GM23338 (cell line): ENCODE measurements at regions not wholly inside any gene's neighbourhood (a gene's known extent, or its start where the extent isn't known, plus 50 kb on each side); places are given as distances from the start of the nearest gene placed in this dataset.

Experiments
- ATAC-seq: fragments of 200-7000 bp; cut with Tn5 transposase; 3 replicates; pipeline ENCODE4 v1.9.1; 2020
- DNase-seq: peaks from one replicate; pipeline ENCODE4 v3.0.0-alpha.2; 2015; ENCODE audit warnings: low spot score
- H2AFZ ChIP-seq: fragments of 200-600 bp; sonication (generic); 2 replicates; pipeline ENCODE4 v1.8.0; 2016; ENCODE audit warnings: antibody characterized with exemption, mild to moderate bottlenecking, moderate library complexity
- H3F3A ChIP-seq: fragments of 200-600 bp; sonication (generic); replicated peaks from 2 replicates; pipeline ENCODE4 v1.8.0; 2017; ENCODE audit warnings: antibody characterized with exemption, mixed run types, low read depth
- H3K27ac ChIP-seq: fragments of 200-600 bp; sonication (generic); 2 replicates; pipeline ENCODE4 v1.6.1; 2016; ENCODE audit warnings: low read depth
- H3K27me3 ChIP-seq: fragments of 200-600 bp; sonication (generic); 2 replicates; pipeline ENCODE4 v1.8.0; 2016; ENCODE audit warnings: mild to moderate bottlenecking, mixed run types, moderate library complexity; ENCODE audit not compliant: insufficient read depth
- H3K36me3 ChIP-seq: fragments of 200-600 bp; sonication (generic); 2 replicates; pipeline ENCODE4 v1.8.0; 2016; ENCODE audit warnings: mild to moderate bottlenecking; ENCODE audit not compliant: insufficient read depth
- H3K4me1 ChIP-seq: fragments of 200-600 bp; sonication (generic); 2 replicates; pipeline ENCODE4 v1.8.0; 2016; ENCODE audit warnings: mild to moderate bottlenecking, moderate library complexity; ENCODE audit not compliant: insufficient read depth
- H3K4me2 ChIP-seq: fragments of 200-600 bp; sonication (generic); 2 replicates; pipeline ENCODE4 v1.7.1; 2017; ENCODE audit warnings: mixed run types
- H3K4me3 ChIP-seq: fragments of 200-600 bp; sonication (generic); 2 replicates; pipeline ENCODE4 v1.6.1; 2016; ENCODE audit warnings: mixed run types
- H3K79me2 ChIP-seq: fragments of 200-600 bp; sonication (generic); replicated peaks from 2 replicates; pipeline ENCODE4 v1.8.0; 2017; ENCODE audit warnings: mild to moderate bottlenecking; ENCODE audit not compliant: insufficient read depth
- H3K9me2 ChIP-seq: fragments of 200-600 bp; sonication (generic); 2 replicates; pipeline ENCODE4 v1.8.0; 2017; ENCODE audit not compliant: insufficient read depth
- H4K20me1 ChIP-seq: fragments of 200-600 bp; sonication (generic); replicated peaks from 2 replicates; pipeline ENCODE4 v1.8.0; 2017; ENCODE audit warnings: mild to moderate bottlenecking; ENCODE audit not compliant: insufficient read depth
- H3K27ac Mint-ChIP-seq: 2 replicates; pipeline ENCODE4 v1.8.0; 2020; ENCODE audit warnings: inconsistent platforms, mild to moderate bottlenecking, moderate library complexity, mixed read lengths
- H3K27me3 Mint-ChIP-seq: 3 replicates; pipeline ENCODE4 v1.8.0; 2022; ENCODE audit warnings: low read depth, mild to moderate bottlenecking, moderate library complexity, mixed read lengths, inconsistent platforms; ENCODE audit not compliant: insufficient read depth, poor library complexity
- H3K36me3 Mint-ChIP-seq: 3 replicates; pipeline ENCODE4 v1.8.0; 2021; ENCODE audit warnings: low read depth, mild to moderate bottlenecking, inconsistent platforms, moderate library complexity, mixed read lengths
- H3K4me1 Mint-ChIP-seq: 3 replicates; pipeline ENCODE4 v1.8.0; 2020; ENCODE audit warnings: mild to moderate bottlenecking, inconsistent platforms, mixed read lengths
- H3K4me3 Mint-ChIP-seq: 3 replicates; pipeline ENCODE4 v1.8.0; 2021; ENCODE audit warnings: moderate library complexity, mild to moderate bottlenecking, inconsistent platforms, mixed read lengths
- H3K9me3 Mint-ChIP-seq: 3 replicates; pipeline ENCODE4 v1.8.0; 2020; ENCODE audit warnings: moderate library complexity, mild to moderate bottlenecking, inconsistent platforms, mixed read lengths
- CREB1 ChIP-seq: fragments of 250-450 bp; sonication (Bioruptor Pico); IDR thresholded peaks from 2 replicates; pipeline ENCODE4 v1.5.0; 2020; ENCODE audit warnings: low read depth, mild to moderate bottlenecking, moderate library complexity
- CTCF ChIP-seq, 2 experiments: fragments of 200-600 bp in 1 of 2; sonication (generic) in 1 of 2; conservative IDR thresholded peaks; 2 replicates each; pipeline versions ENCODE4 v1.5.1 to v1.6.1; 2016 to 2017; ENCODE audit warnings: antibody characterized with exemption in 2 of 2, low read depth in 2 of 2, mild to moderate bottlenecking in 2 of 2, moderate library complexity in 1 of 2
- ETS1 ChIP-seq: IDR thresholded peaks from 2 replicates; pipeline ENCODE4 v1.6.1; 2016; ENCODE audit warnings: antibody characterized with exemption
- EZH2 ChIP-seq: fragments of 200-600 bp; sonication (generic); IDR thresholded peaks from one replicate; pipeline ENCODE4 v1.8.0; 2017; ENCODE audit warnings: antibody characterized with exemption, mild to moderate bottlenecking, low read depth; ENCODE audit not compliant: unreplicated experiment
- EZH2phosphoT487 ChIP-seq: fragments of 200-600 bp; sonication (generic); IDR thresholded peaks from one replicate; pipeline ENCODE4 v1.8.1; 2018; ENCODE audit warnings: antibody characterized with exemption; ENCODE audit not compliant: unreplicated experiment
- JUNB ChIP-seq: IDR thresholded peaks from one replicate; pipeline ENCODE4 v1.6.1; 2016; ENCODE audit warnings: antibody characterized with exemption; ENCODE audit not compliant: unreplicated experiment
- NANOG ChIP-seq: IDR thresholded peaks from 2 replicates; pipeline ENCODE4 v1.6.1; 2016; ENCODE audit warnings: antibody characterized with exemption, borderline replicate concordance
- POLR2AphosphoS5 ChIP-seq: IDR thresholded peaks from 2 replicates; pipeline ENCODE4 v1.6.1; 2016; ENCODE audit warnings: antibody characterized with exemption, low read depth
- STAT1 ChIP-seq: IDR thresholded peaks from one replicate; pipeline ENCODE4 v1.6.1; 2016; ENCODE audit warnings: antibody characterized with exemption; ENCODE audit not compliant: unreplicated experiment
- ZNF114 ChIP-seq: fragments of 250-450 bp; sonication (Bioruptor Pico); IDR thresholded peaks from 2 replicates; pipeline ENCODE4 v1.5.0; 2020; ENCODE audit warnings: mild to moderate bottlenecking, moderate library complexity
- ZNF331 ChIP-seq: fragments of 250-450 bp; sonication (Bioruptor Pico); IDR thresholded peaks from 2 replicates; pipeline ENCODE4 v1.5.0; 2020; ENCODE audit warnings: low read depth, mild to moderate bottlenecking, moderate library complexity
- TF ChIP-seq, protein P1 (sequence below): fragments of 250-450 bp; sonication (Bioruptor Pico); IDR thresholded peaks from 2 replicates; pipeline ENCODE4 v1.5.0; 2020; ENCODE audit warnings: mild to moderate bottlenecking, moderate library complexity
- TF ChIP-seq, protein P2 (sequence below): IDR thresholded peaks from one replicate; pipeline ENCODE4 v1.6.1; 2018; ENCODE audit warnings: antibody characterized with exemption; ENCODE audit not compliant: unreplicated experiment

DNA sequence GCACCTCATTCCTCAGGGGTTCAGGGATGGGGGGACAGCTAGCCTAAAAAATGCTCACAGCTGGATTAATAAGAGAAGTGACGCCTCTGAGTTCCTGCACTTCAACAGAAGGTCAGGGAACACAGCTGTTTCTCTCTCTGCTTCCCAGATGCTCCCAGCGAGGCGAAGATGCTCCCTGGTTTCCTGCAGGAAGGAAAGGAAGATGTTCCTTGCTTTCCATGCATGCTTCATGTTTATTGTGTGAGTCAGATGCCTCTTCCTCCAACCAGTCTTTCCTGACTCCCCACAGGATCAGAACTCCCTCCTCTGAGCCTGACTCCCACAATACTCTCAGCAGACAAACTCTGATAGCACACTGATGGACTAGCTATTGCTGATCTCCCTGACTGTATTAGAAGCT lies 71.9 kb downstream of the MFAP3 start:
- Histone ChIP-seq H3K4me1 (peaks cover 43% of the 10 kb centered on the region), H3K9me2 (peaks cover 7% of the 10 kb centered on the region), H3K27ac (no peak overlapping the region), H3F3A (no peaks in the 10 kb centered on the region; the same call in 1 of the 2 replicates), H3K36me3 (no peaks in the 10 kb centered on the region), H4K20me1 (no peaks in the 10 kb centered on the region), H3K4me2 (peak overlapping the region; percentile 15; the same call in 1 of the 2 replicates), H3K27me3 (no peaks in the 10 kb centered on the region), H3K4me3 (no peak overlapping the region), H3K79me2 (no peaks in the 10 kb centered on the region), H2AFZ (peak overlapping the region; percentile 83; the same call in 1 of the 2 replicates)
- Mint-ChIP-seq H3K27ac (no peak overlapping the region), H3K4me1 (peaks cover 49% of the 10 kb centered on the region), H3K36me3 (no peaks in the 10 kb centered on the region), H3K4me3 (no peak overlapping the region; the same call in 2 of the 3 replicates), H3K9me3 (no peaks in the 10 kb centered on the region), H3K27me3 (peaks cover 9% of the 10 kb centered on the region)
- no peak for DNase-seq
- TF ChIP-seq EZH2phosphoT487 = no peak
- no peak for TF ChIP-seq STAT1
- no peak for TF ChIP-seq CREB1 (CRISPR knock-in tag)
- no peak for TF ChIP-seq JUNB
- no peak for TF ChIP-seq ZNF114 (CRISPR knock-in tag)
- no peak for TF ChIP-seq POLR2AphosphoS5
- no peak for TF ChIP-seq NANOG
- TF ChIP-seq ETS1 = no peak
- TF ChIP-seq, protein P1, sequence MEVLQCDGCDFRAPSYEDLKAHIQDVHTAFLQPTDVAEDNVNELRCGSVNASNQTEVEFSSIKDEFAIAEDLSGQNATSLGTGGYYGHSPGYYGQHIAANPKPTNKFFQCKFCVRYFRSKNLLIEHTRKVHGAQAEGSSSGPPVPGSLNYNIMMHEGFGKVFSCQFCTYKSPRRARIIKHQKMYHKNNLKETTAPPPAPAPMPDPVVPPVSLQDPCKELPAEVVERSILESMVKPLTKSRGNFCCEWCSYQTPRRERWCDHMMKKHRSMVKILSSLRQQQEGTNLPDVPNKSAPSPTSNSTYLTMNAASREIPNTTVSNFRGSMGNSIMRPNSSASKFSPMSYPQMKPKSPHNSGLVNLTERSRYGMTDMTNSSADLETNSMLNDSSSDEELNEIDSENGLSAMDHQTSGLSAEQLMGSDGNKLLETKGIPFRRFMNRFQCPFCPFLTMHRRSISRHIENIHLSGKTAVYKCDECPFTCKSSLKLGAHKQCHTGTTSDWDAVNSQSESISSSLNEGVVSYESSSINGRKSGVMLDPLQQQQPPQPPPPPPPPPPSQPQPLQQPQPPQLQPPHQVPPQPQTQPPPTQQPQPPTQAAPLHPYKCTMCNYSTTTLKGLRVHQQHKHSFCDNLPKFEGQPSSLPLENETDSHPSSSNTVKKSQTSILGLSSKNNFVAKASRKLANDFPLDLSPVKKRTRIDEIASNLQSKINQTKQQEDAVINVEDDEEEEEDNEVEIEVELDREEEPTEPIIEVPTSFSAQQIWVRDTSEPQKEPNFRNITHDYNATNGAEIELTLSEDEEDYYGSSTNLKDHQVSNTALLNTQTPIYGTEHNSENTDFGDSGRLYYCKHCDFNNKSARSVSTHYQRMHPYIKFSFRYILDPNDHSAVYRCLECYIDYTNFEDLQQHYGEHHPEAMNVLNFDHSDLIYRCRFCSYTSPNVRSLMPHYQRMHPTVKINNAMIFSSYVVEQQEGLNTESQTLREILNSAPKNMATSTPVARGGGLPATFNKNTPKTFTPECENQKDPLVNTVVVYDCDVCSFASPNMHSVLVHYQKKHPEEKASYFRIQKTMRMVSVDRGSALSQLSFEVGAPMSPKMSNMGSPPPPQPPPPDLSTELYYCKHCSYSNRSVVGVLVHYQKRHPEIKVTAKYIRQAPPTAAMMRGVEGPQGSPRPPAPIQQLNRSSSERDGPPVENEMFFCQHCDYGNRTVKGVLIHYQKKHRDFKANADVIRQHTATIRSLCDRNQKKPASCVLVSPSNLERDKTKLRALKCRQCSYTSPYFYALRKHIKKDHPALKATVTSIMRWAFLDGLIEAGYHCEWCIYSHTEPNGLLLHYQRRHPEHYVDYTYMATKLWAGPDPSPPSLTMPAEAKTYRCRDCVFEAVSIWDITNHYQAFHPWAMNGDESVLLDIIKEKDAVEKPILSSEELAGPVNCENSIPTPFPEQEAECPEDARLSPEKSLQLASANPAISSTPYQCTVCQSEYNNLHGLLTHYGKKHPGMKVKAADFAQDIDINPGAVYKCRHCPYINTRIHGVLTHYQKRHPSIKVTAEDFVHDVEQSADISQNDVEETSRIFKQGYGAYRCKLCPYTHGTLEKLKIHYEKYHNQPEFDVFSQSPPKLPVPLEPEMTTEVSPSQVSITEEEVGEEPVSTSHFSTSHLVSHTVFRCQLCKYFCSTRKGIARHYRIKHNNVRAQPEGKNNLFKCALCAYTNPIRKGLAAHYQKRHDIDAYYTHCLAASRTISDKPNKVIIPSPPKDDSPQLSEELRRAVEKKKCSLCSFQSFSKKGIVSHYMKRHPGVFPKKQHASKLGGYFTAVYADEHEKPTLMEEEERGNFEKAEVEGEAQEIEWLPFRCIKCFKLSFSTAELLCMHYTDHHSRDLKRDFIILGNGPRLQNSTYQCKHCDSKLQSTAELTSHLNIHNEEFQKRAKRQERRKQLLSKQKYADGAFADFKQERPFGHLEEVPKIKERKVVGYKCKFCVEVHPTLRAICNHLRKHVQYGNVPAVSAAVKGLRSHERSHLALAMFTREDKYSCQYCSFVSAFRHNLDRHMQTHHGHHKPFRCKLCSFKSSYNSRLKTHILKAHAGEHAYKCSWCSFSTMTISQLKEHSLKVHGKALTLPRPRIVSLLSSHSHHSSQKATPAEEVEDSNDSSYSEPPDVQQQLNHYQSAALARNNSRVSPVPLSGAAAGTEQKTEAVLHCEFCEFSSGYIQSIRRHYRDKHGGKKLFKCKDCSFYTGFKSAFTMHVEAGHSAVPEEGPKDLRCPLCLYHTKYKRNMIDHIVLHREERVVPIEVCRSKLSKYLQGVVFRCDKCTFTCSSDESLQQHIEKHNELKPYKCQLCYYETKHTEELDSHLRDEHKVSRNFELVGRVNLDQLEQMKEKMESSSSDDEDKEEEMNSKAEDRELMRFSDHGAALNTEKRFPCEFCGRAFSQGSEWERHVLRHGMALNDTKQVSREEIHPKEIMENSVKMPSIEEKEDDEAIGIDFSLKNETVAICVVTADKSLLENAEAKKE (CRISPR knock-in tag) = no peak
- TF ChIP-seq, protein P2, sequence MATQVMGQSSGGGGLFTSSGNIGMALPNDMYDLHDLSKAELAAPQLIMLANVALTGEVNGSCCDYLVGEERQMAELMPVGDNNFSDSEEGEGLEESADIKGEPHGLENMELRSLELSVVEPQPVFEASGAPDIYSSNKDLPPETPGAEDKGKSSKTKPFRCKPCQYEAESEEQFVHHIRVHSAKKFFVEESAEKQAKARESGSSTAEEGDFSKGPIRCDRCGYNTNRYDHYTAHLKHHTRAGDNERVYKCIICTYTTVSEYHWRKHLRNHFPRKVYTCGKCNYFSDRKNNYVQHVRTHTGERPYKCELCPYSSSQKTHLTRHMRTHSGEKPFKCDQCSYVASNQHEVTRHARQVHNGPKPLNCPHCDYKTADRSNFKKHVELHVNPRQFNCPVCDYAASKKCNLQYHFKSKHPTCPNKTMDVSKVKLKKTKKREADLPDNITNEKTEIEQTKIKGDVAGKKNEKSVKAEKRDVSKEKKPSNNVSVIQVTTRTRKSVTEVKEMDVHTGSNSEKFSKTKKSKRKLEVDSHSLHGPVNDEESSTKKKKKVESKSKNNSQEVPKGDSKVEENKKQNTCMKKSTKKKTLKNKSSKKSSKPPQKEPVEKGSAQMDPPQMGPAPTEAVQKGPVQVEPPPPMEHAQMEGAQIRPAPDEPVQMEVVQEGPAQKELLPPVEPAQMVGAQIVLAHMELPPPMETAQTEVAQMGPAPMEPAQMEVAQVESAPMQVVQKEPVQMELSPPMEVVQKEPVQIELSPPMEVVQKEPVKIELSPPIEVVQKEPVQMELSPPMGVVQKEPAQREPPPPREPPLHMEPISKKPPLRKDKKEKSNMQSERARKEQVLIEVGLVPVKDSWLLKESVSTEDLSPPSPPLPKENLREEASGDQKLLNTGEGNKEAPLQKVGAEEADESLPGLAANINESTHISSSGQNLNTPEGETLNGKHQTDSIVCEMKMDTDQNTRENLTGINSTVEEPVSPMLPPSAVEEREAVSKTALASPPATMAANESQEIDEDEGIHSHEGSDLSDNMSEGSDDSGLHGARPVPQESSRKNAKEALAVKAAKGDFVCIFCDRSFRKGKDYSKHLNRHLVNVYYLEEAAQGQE = no peak
- TF ChIP-seq CTCF (conservative IDR thresholded peaks at IDR 0.05; ENCODE audit: low read depth in 2 of 2) = no peak
- TF ChIP-seq EZH2 = no peak
- TF ChIP-seq ZNF331 (CRISPR knock-in tag) = no peak
- no peak for ATAC-seq
